B cell (primary cell): ENCODE measurements at regions not wholly inside any gene's neighbourhood (a gene's known extent, or its start where the extent isn't known, plus 50 kb on each side); places are given as distances from the start of the nearest gene placed in this dataset.

Experiments
- ATAC-seq: fragments of 200-7000 bp; cut with Tn5 transposase; one replicate; pipeline ENCODE4 v1.10.0; 2021; ENCODE audit warnings: low read depth, mild to moderate bottlenecking, moderate number of reproducible peaks, moderate library complexity
- CTCF ChIA-PET: fragments of 350-600 bp; sonication (Branson Sonifier 250); formaldehyde crosslinking; loops from one replicate; lab custom pipeline; 2021; ENCODE audit warnings: antibody characterized with exemption, inconsistent platforms; lab: Charles Lee
- POLR2A ChIA-PET: fragments of 350-600 bp; sonication (Branson Sonifier 250); formaldehyde crosslinking; loops from one replicate; lab custom pipeline; 2021; ENCODE audit warnings: antibody characterized with exemption; lab: Charles Lee
- DNase-seq: peaks from one replicate; pipeline ENCODE4 v3.0.0; 2013
- H2AFZ ChIP-seq: 2 replicates; pipeline ENCODE4 v1.6.1; 2012; ENCODE audit warnings: mild to moderate bottlenecking, low read depth, low read length; ENCODE audit not compliant: insufficient read depth, poor library complexity, severe bottlenecking
- H3K27ac ChIP-seq, 2 donors: 1 replicate in 1 of 2; 2 replicates in 1 of 2; pipeline ENCODE4 v1.5.1; 2012 to 2013; ENCODE audit warnings: low read length in 2 of 2, mild to moderate bottlenecking in 2 of 2, moderate library complexity in 1 of 2
- H3K27me3 ChIP-seq, 4 experiments: fragments of 200-600 bp in 1 of 4; sonication (generic) in 1 of 4; replicated peaks in 1 of 4; 1 replicate in 2 of 4; 2 replicates in 2 of 4; pipeline versions ENCODE4 v1.6.1 to v1.7.0; 2013 to 2016; ENCODE audit warnings: low read length in 3 of 4, mild to moderate bottlenecking in 2 of 4, mixed read lengths in 1 of 4, moderate library complexity in 1 of 4; ENCODE audit not compliant: insufficient read depth in 4 of 4, control insufficient read depth in 3 of 4; ENCODE audit errors: control extremely low read depth in 1 of 4
- H3K36me3 ChIP-seq, 2 experiments: replicated peaks in 1 of 2; 1 replicate in 1 of 2; 2 replicates in 1 of 2; pipeline versions ENCODE4 v1.6.1 to v1.7.1; 2013; ENCODE audit warnings: low read length in 1 of 2; ENCODE audit not compliant: insufficient read depth in 2 of 2, control insufficient read depth in 1 of 2; ENCODE audit errors: control extremely low read depth in 1 of 2, extremely low read depth in 1 of 2
- H3K4me1 ChIP-seq, 2 donors: fragments of 200-600 bp in 1 of 2; sonication (generic) in 1 of 2; 1 replicate in 1 of 2; 2 replicates in 1 of 2; pipeline versions ENCODE4 v1.5.1 to v1.6.1; 2013 to 2017; ENCODE audit warnings: low read length in 2 of 2; ENCODE audit not compliant: control insufficient read depth in 2 of 2, insufficient read depth in 2 of 2
- H3K4me2 ChIP-seq: replicated peaks from 2 replicates; pipeline ENCODE3; 2012; ENCODE audit warnings: mild to moderate bottlenecking, low read depth, low read length; ENCODE audit not compliant: poor library complexity, severe bottlenecking
- H3K4me3 ChIP-seq, 5 experiments: fragments of 200-600 bp in 1 of 5; sonication (generic) in 1 of 5; 1 replicate in 3 of 5; 2 replicates in 2 of 5; pipeline versions ENCODE4 v1.5.1 to v1.7.0; 2011 to 2016; ENCODE audit warnings: low read length in 4 of 5, mild to moderate bottlenecking in 4 of 5, low read depth in 2 of 5, control low read depth in 1 of 5, moderate library complexity in 1 of 5; ENCODE audit not compliant: insufficient read depth in 1 of 5; ENCODE audit errors: control extremely low read depth in 1 of 5, extremely low read depth in 1 of 5
- H3K79me2 ChIP-seq: fragments of 200-600 bp; sonication (generic); one replicate; pipeline ENCODE4 v1.6.0; 2016; ENCODE audit warnings: low read length; ENCODE audit not compliant: control insufficient read depth, insufficient read depth
- H3K9ac ChIP-seq: fragments of 200-600 bp; sonication (generic); 2 replicates; pipeline ENCODE4 v1.6.1; 2017; ENCODE audit warnings: mild to moderate bottlenecking, low read length, moderate library complexity
- H3K9me3 ChIP-seq, 3 donors: one replicate each; pipeline versions ENCODE4 v1.6.1 to v1.7.1; 2013; ENCODE audit warnings: low read length in 2 of 3; ENCODE audit not compliant: control insufficient read depth in 2 of 3, insufficient read depth in 1 of 3; ENCODE audit errors: control extremely low read depth in 1 of 3
- H4K20me1 ChIP-seq: 2 replicates; pipeline ENCODE4 v1.6.0; 2012; ENCODE audit warnings: mild to moderate bottlenecking, low read length; ENCODE audit not compliant: insufficient read depth, control insufficient read depth, poor library complexity, severe bottlenecking
- H3K27ac Mint-ChIP-seq: one replicate; pipeline ENCODE4 v1.8.0; 2021; ENCODE audit warnings: mixed read lengths
- H3K27me3 Mint-ChIP-seq: one replicate; pipeline ENCODE4 v1.8.0; 2021; ENCODE audit warnings: mixed read lengths
- H3K4me1 Mint-ChIP-seq: one replicate; pipeline ENCODE4 v1.8.0; 2021; ENCODE audit warnings: mixed read lengths
- H3K4me3 Mint-ChIP-seq: one replicate; pipeline ENCODE4 v1.8.0; 2021; ENCODE audit warnings: mixed read lengths
- H3K9me3 Mint-ChIP-seq: one replicate; pipeline ENCODE4 v1.8.0; 2022; ENCODE audit warnings: mixed read lengths; ENCODE audit not compliant: insufficient read depth
- EZH2 ChIP-seq: IDR thresholded peaks from 2 replicates; pipeline ENCODE4 v1.6.1; 2012; ENCODE audit warnings: borderline replicate concordance, low read depth, mild to moderate bottlenecking, moderate library complexity, low read length; ENCODE audit not compliant: insufficient read depth, poor library complexity, severe bottlenecking
- WGBS: methylation state at CpG from one replicate; pipeline ENCODE4 v1.1.5; 2013; ENCODE audit warnings: missing lambda C conversion rate; ENCODE audit not compliant: insufficient coverage; 5-methylcytosine and 5-hydroxymethylcytosine counted together
- intact Hi-C: fragments of 100-400 bp; cut with micrococcal nuclease; formaldehyde crosslinking; loops from one replicate; pipeline ENCODE4 v1.10.0; 2022
- TF ChIP-seq, protein P1 (sequence below): fragments of 200-600 bp; IDR thresholded peaks from one replicate; pipeline ENCODE4 v1.8.0; 2022; ENCODE audit warnings: antibody characterized with exemption, mild to moderate bottlenecking

DNA sequence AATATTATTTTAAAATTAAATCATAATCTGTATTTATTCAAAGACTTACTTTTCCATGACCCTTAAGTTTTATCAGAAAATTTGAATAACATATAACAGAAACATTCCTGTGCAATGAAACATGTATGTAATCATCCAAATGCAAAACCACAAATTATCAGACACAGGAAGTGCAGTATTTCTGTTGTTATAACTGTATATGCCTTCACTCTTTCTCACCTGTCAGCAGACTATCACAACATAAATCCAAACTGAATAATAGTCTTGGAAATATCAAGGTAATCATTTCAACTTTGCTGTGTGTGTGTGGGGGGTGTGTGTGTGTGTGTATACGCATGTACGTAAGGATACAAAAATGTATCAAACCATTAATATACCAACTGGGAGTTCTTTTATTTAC lies 285.9 kb downstream of the SLC7A11 start:
- no peak overlapping the region for H3K4me3 ChIP-seq
- no peak overlapping the region for H2AFZ ChIP-seq
- H3K4me1 ChIP-seq, result no peaks in the 10 kb centered on the region
- no peak for TF ChIP-seq EZH2
- TF ChIP-seq, protein P1, sequence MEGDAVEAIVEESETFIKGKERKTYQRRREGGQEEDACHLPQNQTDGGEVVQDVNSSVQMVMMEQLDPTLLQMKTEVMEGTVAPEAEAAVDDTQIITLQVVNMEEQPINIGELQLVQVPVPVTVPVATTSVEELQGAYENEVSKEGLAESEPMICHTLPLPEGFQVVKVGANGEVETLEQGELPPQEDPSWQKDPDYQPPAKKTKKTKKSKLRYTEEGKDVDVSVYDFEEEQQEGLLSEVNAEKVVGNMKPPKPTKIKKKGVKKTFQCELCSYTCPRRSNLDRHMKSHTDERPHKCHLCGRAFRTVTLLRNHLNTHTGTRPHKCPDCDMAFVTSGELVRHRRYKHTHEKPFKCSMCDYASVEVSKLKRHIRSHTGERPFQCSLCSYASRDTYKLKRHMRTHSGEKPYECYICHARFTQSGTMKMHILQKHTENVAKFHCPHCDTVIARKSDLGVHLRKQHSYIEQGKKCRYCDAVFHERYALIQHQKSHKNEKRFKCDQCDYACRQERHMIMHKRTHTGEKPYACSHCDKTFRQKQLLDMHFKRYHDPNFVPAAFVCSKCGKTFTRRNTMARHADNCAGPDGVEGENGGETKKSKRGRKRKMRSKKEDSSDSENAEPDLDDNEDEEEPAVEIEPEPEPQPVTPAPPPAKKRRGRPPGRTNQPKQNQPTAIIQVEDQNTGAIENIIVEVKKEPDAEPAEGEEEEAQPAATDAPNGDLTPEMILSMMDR, result no peak
- H3K27ac Mint-ChIP-seq, result no peak overlapping the region
- no peak for DNase-seq
- H3K9me3 Mint-ChIP-seq, result no peaks in the 10 kb centered on the region
- intact Hi-C loops, result no loop called here
- H3K79me2 ChIP-seq, result no peaks in the 10 kb centered on the region
- no peak for ATAC-seq
- ChIA-PET CTCF (no interaction called here), POLR2A (no interaction called here)
- H3K36me3 ChIP-seq, result no peaks in the 10 kb centered on the region
- no peaks in the 10 kb centered on the region for H3K9me3 ChIP-seq
- no peaks in the 10 kb centered on the region for H3K27me3 Mint-ChIP-seq
- H3K27ac ChIP-seq, result no peak overlapping the region
- no peaks in the 10 kb centered on the region for H3K4me1 Mint-ChIP-seq
- no peak overlapping the region for H3K9ac ChIP-seq
- no CpG with 5 or more reads among the region's 2 CpGs for WGBS
- peaks cover 0 to 3% (median 0%) of the 10 kb centered on the region in 4 experiments for H3K27me3 ChIP-seq
- no peak overlapping the region for H3K4me3 Mint-ChIP-seq
- H3K4me2 ChIP-seq, result no peak overlapping the region
- H4K20me1 ChIP-seq, result no peaks in the 10 kb centered on the region

- DNase-seq (no peak), ATAC-seq (no peak)
- ChIA-PET POLR2A (no interaction called here), CTCF (no interaction called here)
- TF ChIP-seq, protein P1, result no peak
- TF ChIP-seq EZH2, result no peak
- Histone ChIP-seq H3K36me3 (no peaks in the 10 kb centered on the region), H4K20me1 (no peaks in the 10 kb centered on the region), H3K4me3 (no peak overlapping the region), H3K27ac (no peak overlapping the region), H3K9ac (no peak overlapping the region), H3K4me1 (no peaks in the 10 kb centered on the region), H3K4me2 (no peak overlapping the region), H2AFZ (no peak overlapping the region), H3K27me3 (peaks cover 0 to 3% (median 0%) of the 10 kb centered on the region in 4 experiments), H3K79me2 (no peaks in the 10 kb centered on the region), H3K9me3 (no peaks in the 10 kb centered on the region)
- no peaks in the 10 kb centered on the region for H3K9me3 Mint-ChIP-seq
- WGBS, result no CpG with 5 or more reads among the region's 1 CpG
- no peaks in the 10 kb centered on the region for H3K4me1 Mint-ChIP-seq
- H3K27ac Mint-ChIP-seq, result no peak overlapping the region
- intact Hi-C loops, result no loop called here
- H3K4me3 Mint-ChIP-seq, result no peak overlapping the region
- H3K27me3 Mint-ChIP-seq, result no peaks in the 10 kb centered on the region
Measured at GRCh38 chr4:137955595-137955994, 286.6 kb downstream of the SLC7A11 start.
